GM18861 (cell line): ENCODE measurements at regions not wholly inside any gene's neighbourhood (a gene's known extent, or its start where the extent isn't known, plus 50 kb on each side); places are given as distances from the start of the nearest gene placed in this dataset.

Source experiments
- ATAC-seq: cut with Tn5 transposase; IDR thresholded peaks from one replicate; pipeline ENCODE4 v1.9.1; 2021; ENCODE audit not compliant: unreplicated experiment

DNA sequence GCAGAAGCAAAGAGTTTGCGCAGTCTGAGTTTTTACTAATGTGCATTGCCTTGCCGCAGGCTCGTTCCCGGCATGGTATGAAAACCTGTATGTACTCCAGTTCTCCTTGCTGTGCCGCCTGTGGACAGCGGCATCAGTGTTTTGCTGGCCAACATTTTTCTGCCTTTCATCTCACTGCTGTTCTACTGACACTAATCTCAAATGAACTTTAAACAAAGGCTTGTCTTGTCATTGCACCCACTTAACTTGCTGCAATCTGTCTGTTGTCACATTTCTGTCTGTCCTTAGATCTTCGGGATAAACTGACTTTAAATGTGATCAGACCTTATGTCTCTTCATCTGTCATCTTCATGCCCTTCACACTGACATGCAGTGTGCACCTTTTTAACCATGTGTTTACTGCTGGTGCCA, 71.7 kb upstream of the ZNRF2 start:
- no peak for ATAC-seq

DNA sequence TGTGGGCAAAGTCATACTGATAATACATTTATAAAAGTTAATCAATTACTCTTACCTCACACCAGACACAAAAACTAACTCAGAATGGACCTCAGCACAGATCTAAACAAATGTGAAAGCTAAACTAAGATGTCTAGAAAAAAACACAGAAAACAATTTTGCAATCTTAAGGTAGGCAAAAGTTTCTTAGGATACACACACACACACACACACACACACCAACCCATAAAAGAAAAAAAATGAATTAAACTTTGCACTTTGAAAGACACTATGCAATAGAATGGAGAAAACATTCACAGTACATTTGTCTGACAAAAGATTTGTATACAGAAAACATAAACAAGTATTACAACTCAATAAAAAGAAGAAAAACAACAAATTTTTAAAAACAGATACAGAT, 70.8 kb upstream of the ZNRF2 start:
- ATAC-seq, result no peak

DNA sequence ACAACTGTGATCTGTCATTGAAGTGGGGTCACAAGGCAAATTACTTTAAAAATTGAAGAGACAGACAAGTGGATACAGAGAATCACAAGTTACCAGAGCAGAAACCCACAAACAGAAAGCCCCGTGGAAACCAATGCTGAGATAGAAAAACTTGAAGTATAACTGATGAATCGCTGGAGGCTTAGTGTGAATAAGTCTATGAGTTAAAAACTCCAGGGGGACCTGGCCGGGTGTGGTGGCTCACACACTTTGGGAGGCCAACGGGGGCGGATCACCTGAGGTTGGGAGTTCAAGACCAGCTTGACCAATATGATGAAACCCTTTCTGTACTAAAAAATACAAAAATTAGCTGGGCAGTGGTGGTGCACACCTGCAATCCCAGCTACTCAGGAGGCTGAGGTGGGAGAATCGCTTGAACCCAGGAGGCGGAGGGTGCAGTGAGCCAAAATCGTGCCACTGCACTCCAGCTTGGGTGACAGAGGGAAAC, 69.7 kb upstream of the ZNRF2 start:
- ATAC-seq, result peak; percentile 62

DNA sequence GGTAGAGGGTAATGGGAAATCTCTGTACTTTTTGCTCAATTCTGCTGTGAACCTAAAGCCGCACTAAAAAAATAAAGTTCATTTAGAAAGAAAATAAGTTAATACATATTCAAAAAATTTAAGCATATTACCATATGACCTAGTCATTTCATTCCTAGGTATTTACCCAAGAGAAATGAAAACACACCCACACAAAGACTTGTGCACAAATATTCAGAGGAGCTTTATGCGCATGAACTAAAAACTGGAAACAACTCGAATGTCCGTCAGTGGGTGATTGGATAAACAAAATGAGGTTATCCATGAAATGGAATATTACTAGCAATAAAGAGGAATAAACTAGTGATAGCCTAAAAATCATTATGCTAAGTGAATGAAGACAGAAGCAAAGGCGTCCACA, 62.6 kb upstream of the ZNRF2 start:
- ATAC-seq, result no peak

DNA sequence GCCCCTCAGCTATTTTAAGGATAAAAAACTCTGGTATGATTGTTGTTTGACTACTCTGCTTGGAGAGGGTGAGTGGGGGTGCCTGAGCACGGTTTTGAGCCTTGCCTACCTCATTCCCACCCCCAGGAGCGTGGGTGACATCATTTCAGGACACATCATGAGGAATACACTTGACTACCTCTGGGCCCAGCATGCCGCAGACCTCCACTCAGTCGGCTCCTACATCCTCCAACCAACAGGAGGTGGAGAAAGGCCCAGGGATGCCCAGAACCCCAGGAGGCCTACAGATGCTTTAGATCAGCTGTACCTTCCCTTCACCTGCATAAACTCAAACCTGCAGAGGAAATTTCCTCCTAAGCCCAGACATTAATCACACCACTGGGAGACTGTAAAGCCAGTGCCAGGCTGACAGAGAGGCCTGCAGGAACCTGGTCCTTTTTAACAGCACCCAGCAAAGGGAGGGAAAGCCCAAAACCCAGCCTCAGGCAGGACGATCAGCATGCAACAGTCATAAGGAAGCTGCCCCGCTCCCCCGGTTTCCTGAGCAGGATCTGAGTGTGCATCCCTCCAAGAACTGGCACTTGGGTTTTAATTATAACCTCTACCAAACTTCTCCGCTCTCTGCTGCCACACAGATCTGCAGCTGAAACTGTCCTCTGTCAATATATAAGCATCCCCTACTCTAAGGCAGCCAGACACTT, 61.7 kb upstream of the ZNRF2 start:
- ATAC-seq, result no peak

DNA sequence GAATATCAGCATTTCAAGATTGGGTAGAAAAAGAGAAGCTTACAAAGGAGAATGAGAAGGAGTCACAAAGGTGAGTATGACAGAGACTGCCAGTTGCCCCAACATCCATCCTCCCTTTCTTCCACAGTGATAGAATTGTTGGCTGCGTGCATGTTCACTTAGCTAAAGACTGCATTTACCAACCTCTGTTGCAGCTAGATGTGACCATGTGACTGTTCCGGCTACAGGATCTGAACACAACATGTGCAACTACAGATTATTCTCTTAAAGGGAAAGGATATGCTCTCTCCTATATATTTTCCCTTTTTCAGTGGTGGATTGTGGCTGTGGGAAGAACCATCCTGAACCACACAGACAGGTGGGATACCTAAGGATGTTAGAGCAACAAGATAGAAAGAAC, 60.5 kb upstream of the ZNRF2 start:
- ATAC-seq, result no peak

DNA sequence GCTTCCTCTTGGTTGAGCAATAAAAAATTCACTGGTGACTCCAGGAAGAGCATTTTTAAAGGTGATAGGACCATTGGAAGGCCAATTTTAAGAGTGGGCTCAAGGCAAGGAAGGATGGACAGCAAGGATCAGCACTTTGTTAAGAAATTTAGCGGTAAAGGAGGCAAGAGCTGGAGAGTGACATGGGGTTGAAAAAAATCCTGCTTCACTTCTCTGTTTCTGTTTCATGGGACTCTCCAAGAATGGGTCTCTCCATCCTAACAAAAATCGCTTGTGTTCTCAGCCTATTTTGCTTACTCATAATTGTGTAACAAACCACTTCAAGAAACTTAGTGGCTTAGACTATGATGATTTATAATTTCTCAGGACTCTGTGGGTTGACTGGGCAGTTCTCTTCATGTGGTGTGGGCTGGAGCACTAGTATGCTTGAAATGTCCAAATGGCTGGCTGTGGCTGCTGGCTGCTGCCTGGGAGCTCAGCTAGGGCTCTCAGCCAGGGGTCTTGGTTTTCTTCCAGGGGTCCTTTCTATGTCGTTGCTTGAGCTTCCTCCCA, 59.8 kb upstream of the ZNRF2 start:
- ATAC-seq, result no peak

DNA sequence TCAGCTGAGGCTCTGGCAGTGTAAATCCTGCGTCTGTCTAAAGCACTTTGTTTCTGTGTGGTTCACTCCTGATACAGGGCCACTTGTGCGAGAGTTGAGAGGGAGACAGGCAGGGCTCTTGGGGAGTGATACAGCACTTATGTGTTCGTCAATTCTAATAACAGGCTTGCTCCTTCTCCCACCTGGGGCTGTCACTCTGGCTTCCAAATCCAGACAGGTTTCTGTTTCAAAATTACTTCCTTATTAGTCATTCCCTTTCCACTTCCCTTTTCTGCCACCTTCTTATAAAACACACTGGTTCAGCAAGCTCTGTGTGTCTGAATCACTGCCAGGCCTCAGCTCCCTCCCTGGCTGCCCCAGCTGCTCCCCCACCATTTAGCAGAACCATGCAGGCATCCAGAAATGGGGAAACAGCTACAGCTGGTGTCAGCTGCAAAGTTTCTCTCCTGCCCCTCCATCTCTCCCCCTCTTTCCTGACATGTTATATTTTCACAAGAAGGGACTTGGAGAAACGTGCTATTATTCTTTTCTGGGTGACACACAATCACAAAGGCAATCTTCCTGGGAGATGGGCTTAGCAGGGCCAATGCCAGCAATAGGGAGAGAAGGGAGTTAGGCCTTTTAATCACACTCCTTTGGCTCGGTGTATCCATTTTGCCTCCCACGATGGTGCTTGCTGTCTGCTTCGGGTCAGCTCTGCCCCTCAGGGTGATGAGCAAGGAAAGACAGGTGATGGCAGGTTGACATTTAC, 58.4 kb upstream of the ZNRF2 start:
- peak; percentile 70 for ATAC-seq

DNA sequence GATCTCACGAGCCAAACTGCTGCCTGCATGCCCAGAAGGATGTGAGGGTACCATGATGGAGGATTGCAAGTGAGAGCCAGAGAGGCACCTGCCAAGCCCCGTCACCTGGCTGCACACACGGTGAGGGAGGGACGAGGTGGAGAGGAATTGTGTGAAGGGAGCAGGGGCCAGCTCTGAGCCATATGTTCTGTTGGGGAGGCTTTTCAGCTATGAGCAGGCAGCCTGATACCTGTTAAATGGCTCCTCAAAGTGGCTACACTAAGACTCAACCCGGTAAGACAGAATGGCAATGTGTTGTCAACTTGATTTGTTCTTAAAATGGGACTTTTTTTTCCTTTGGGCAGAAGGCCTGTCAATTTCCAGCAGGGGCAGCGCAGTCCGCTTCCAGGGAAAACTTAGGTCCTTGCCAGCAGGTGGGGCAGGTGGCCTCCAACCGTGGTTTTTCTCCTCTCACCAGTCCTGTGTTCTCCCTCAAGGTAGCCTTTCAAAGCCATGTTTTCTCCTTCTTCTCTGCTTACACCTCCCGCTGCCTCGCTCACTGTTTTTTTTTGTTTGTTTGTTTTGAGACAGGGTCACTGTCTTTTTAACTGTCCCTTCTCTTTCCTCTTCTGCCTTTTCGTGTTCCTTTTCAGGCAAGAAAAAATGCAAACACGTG, 57.7 kb upstream of the ZNRF2 start:
- ATAC-seq, result no peak

DNA sequence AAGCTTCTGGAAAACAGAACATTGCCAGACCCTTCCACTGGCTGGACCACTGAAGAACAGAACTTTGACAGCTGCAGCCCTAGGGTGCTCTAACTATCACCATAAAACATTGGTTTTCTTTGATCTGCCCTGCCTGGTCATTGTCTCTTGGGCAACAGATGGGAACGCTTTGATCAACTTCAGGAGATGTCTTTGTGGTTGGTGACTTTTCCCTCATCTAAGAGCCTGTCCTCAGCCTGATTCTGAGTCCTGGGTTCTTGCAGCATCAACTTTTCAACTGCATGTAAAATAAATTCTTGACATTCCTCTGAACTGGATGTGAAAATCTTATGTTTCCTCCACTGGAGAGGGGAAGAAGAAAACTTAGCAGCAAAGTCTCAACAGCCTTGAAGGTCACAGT, 53.1 kb upstream of the ZNRF2 start:
- no peak for ATAC-seq

DNA sequence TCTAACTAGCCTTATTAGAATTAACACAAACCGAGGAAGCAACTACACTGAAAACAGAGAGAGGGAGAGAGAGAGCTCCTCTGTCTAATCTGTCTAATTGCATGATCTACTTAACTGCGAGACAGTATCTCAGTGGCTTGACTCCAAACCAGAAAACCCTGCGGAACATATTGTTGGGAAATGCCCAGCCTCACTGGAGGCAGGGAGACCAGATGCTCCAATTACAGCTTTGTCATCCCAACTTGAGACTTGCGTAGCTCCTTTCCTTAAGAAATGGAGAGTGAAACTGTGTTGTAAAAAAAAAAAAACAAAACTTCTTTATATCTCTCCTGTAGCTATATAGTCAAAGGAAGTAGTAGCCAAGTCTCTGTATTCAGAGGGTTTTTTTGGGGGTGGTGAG, 52.0 kb upstream of the ZNRF2 start:
- no peak for ATAC-seq
